GM06990 (cell line): ENCODE measurements at regions not wholly inside any gene's neighbourhood (a gene's known extent, or its start where the extent isn't known, plus 50 kb on each side); places are given as distances from the start of the nearest gene placed in this dataset.

ENCODE experiments used
- DNase-seq: peaks from one replicate; pipeline ENCODE4 v3.0.0-alpha.2; 2011; ENCODE audit not compliant: insufficient read length; ENCODE audit errors: extremely low read depth
- H3K27me3 ChIP-seq: replicated peaks from 2 replicates; pipeline ENCODE4 v1.6.0; 2011; ENCODE audit warnings: low read length; ENCODE audit not compliant: control insufficient read depth, insufficient read depth
- H3K36me3 ChIP-seq: 2 replicates; pipeline ENCODE4 v1.5.1; 2011; ENCODE audit warnings: low read length; ENCODE audit not compliant: control insufficient read depth, insufficient read depth
- H3K4me3 ChIP-seq: replicated peaks from 2 replicates; pipeline ENCODE4 v1.5.1; 2011; ENCODE audit warnings: low read depth, mild to moderate bottlenecking, control low read depth, low read length
- CTCF ChIP-seq: IDR thresholded peaks from 2 replicates; pipeline ENCODE4 v1.5.1; 2011; ENCODE audit warnings: low read length, control low read depth, mild to moderate bottlenecking, inconsistent platforms; ENCODE audit not compliant: insufficient read depth, poor library complexity, severe bottlenecking

- no peak for DNase-seq
- TF ChIP-seq CTCF: no peak
- Histone ChIP-seq H3K4me3 (no peak overlapping the region), H3K27me3 (no peaks in the 10 kb centered on the region), H3K36me3 (no peaks in the 10 kb centered on the region)
Observed at GRCh38 chr10:64726466-64726865, 1205.3 kb downstream of the REEP3 start.

- Histone ChIP-seq H3K36me3 (no peaks in the 10 kb centered on the region), H3K4me3 (no peak overlapping the region), H3K27me3 (no peaks in the 10 kb centered on the region)
- no peak for TF ChIP-seq CTCF
- no peak for DNase-seq
Observed at GRCh38 chr10:64731016-64731415, 1209.8 kb downstream of the REEP3 start.

- Histone ChIP-seq H3K36me3 (no peaks in the 10 kb centered on the region), H3K4me3 (no peak overlapping the region), H3K27me3 (no peaks in the 10 kb centered on the region)
- no peak for DNase-seq
- TF ChIP-seq CTCF: no peak
Observed at GRCh38 chr10:64732372-64732957, 1211.3 kb downstream of the REEP3 start.

GRCh38 chr10:64733980-64734379 is 1212.8 kb downstream of the REEP3 start:
- TF ChIP-seq CTCF: peak; percentile 25
- Histone ChIP-seq H3K4me3 (no peak overlapping the region), H3K27me3 (no peaks in the 10 kb centered on the region), H3K36me3 (no peaks in the 10 kb centered on the region)
- no peak for DNase-seq

- H3K4me3 ChIP-seq: no peak overlapping the region
- H3K27me3 ChIP-seq: no peaks in the 10 kb centered on the region
- no peak for DNase-seq
- no peaks in the 10 kb centered on the region for H3K36me3 ChIP-seq
- TF ChIP-seq CTCF: no peak
Observed at GRCh38 chr10:64738462-64738861, 1217.3 kb downstream of the REEP3 start.

GRCh38 chr10:64745565-64745964 is 1224.4 kb downstream of the REEP3 start:
- Histone ChIP-seq H3K4me3 (no peak overlapping the region), H3K36me3 (no peaks in the 10 kb centered on the region), H3K27me3 (no peaks in the 10 kb centered on the region)
- no peak for TF ChIP-seq CTCF
- DNase-seq: no peak
